Frontal cortex (tissue), 3 donors: ENCODE measurements at regions not wholly inside any gene's neighbourhood (a gene's known extent, or its start where the extent isn't known, plus 50 kb on each side); places are given as distances from the start of the nearest gene placed in this dataset.
"Not testable (repeated sequence)": the region's sequence is repeated elsewhere in the genome, so short reads cannot be mapped to it uniquely, and the experiment has no call there.

Experiments used
- DNase-seq, 2 donors: peaks; one replicate each; pipeline ENCODE4 v3.0.0; 2012; ENCODE audit warnings: low spot score in 2 of 2
- FAIRE-seq: peaks from 2 replicates; lab custom pipeline; 2012; peaks lifted over from hg19 to GRCh38; lab: Jason Lieb, UNC
- donor health status: control.
- donor health status: control.
- donor health status: control.

DNA sequence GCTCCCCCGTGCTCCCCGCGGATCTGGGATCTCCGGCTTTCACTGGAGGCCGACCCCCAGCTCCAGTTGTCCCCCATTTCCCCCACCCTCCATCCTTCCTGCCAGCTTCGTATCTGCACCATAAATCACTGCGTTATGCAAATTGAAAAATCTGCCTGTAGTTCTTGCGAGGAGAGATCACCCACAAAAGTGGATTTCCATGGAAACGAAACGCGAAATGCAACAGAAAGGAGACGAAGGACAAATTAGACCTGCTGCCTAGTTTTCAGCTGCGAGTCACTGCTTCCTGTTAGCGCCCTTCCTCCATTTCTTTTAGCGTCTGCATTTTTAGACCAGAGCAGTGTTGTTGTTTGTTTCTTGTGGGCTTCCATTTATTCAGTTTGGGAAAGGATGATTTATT lies 127.1 kb upstream of the ATP10A start:
- FAIRE-seq (no peak), DNase-seq (peak in 1 of 2 donors; percentile 15)

DNA sequence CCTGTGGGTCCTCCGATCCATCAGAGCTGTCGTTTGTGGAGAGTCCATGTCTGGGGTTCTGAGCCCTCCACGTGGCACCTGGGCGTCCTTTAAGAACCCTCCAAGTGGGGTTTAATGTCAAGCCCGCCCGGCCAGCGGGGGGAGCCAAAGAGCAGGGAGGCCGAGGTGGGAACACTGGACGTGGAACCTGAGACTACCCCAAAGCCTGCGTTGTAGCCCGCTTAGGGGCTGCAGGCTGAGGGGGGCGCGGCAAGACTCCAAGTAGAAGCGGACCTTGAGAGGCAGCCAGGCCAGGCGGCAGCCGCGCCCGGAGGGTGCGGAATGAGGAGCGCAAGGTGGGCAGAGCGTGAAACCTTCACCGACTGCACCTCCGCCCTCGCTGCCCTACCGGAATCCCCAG lies 126.2 kb upstream of the ATP10A start:
- FAIRE-seq (no peak), DNase-seq (no peak)

DNA sequence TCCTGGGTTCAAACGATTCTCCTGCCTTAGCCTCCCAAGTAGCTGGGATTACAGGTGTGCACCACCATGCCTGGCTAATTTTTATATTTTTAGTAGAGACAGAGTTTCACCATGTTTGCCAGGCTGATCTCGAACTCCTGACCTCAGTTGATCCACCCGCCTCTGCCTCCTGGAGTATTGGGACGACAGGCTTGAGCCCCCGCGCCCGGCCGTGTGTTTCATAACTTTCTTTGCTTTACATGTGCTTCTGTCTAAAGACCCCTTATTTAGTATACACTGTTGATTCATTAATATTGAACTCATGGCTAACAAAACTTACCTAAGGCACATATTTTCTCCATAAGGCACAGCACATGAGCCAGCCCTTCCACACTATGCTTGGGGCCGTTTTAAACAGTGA lies 125.6 kb upstream of the ATP10A start:
- FAIRE-seq, DNase-seq: not testable (repeated sequence)

DNA sequence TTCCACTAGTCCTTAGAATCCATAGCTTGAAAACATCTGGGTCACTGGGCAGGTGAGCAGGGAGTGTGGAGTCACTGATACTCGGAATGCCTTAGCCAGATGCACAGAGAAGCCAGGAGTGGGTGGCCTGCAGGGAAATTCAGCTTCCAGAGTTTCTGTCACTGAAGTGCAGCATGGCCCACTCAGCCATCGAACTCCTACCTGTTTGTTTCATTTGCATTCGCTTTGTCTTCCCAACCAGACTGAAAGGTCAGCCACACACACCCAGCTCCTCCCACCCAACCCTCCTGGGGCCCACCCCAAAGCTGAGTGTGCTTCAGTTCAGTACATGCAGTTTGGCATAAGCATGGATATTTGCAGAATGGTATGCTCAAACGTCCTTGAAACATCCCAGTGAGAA lies 124.5 kb upstream of the ATP10A start:
- no peak for FAIRE-seq
- no peak for DNase-seq

DNA sequence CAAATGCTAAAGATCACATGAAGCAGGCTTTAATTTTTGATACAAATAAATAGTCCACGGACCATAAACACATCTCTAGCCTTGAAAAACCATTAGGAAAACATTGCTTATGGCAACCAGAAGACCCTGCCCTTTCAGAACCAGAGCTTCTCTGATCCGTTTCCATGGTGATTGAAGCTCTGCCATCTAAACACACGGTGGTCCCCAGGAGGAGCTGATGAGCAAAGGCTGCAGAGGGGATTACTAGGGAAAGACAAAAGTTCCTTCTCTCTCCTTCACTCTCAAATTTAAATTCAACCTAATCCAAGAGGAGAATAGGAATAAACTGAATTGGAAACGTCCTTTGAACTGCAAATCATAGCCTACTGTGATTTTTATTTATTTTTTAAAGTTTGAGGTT lies 122.0 kb upstream of the ATP10A start:
- DNase-seq (no peak), FAIRE-seq (no peak)

DNA sequence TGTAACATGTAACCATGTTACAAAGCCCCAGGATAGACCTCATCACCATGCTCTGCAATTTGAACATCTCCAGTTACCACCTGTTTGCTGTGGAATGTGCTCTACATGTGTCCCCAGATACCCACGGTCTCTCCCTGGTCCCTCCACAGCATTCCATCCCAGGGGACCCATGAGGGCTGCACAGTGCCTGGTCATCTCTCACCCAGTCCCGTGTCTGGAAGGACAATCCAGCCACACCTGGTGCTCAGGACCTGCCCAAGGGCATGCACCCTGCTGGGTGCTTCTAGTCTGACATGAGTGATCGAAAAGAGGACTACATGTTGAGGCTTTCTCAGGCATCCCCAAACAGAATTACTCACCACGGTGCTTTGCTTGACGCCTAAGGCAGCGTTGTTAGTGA lies 119.6 kb upstream of the ATP10A start:
- FAIRE-seq (no peak), DNase-seq (no peak)

DNA sequence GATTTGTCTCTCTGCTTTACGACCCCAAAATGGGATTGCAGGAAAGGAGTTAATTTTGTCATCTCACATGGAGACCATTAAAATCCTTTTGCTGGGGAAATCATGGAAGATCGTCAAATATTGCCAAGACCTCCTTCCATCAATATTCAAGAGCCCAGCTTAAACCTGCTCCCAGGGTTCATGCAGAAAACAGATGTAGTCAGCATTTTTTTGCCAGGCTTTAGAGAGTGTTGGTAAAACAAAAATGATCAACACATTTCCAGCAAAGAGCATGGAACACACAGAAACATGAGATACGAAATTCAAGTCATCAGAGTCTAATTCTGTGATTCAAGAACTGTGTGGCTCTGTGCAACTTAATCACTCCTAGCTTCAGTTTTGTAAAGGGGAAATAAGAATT lies 118.0 kb upstream of the ATP10A start:
- FAIRE-seq (no peak), DNase-seq (no peak)

DNA sequence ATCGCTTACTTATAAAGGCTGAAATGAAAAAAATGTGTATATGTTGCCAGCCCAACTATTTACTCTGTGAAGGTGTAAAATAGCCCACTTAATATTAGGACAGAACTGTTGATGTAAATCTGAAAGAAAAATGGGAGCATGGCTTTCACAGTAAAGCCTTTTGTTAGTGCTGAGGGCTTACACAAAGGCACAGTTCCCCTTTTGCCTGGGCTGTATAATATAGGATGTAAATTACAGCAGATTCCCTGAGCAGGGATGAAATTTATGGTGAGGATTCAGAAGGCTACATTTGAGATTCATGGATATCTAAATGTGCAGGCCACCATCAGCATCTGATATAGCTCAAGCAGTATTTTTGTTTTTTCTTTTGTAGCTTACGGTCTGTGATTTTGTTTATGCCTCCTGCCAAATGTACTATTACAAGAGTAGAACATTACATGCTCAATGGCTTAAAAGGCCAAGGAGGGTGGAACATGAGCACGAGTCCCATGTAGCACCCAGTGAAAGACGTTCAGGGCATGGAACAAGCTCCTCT lies 109.1 kb upstream of the ATP10A start:
- FAIRE-seq, result no peak

DNA sequence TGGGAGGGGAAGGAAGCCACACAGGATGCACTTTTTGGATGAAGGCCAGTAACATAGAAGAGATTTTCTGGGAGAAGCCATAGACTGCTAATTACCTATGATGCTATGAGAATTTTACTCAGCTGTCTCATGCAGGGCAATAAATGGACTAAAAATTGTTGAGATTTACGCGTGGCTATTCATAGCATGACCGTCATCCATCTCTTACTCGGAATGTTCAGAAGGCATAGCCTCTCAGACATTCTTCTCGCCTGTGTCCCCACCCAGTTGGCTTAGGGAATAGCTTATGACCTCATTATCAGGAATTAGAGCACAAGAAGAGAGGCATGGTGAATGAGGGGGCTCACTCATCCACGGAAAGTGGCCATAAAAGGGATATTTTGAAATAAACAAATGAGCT lies 107.9 kb upstream of the ATP10A start:
- no peak for DNase-seq

More for the DNA sequence above, 109.1 kb upstream of the ATP10A start:
- DNase-seq, result no peak

DNA sequence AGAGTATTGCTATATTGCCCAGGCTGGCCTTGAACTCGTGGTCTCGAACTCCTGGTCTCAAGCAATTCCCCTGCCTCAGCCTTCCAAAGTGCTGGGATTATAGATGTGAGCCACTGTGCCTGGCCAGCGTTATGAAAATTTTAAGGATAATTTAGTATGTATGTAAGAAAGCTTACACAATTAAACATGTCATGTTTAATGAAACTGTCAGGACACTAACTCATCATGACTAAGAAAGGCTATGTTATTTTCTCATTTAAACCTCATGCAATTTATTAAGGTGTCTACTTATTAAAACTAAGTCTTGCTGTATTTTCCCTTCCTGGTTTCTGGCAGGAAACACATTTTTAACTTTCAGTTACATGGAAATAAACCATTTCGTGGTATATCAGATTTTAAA lies 106.8 kb upstream of the ATP10A start:
- no peak for FAIRE-seq
- no peak for DNase-seq

More for the DNA sequence above, 107.9 kb upstream of the ATP10A start:
- FAIRE-seq, result no peak

DNA sequence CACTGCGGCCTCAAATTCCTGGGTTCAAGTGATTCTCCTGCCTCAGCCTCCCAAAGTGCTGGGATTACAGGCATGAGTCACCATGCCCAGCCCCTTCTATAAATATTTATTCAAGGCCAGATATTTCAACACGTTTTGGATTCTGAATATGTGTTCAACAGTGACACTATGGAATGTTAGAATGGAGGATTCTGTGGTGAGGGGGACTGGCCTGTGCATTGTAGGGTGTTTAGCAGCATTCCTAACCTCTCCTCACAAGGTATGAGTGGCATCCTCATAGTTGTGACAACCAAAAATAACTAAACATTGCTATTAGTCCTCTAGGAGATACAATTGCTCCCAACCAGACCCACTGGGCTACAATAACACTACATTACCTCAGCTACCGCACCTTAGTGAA lies 104.0 kb upstream of the ATP10A start:
- FAIRE-seq (no peak), DNase-seq (no peak)

DNA sequence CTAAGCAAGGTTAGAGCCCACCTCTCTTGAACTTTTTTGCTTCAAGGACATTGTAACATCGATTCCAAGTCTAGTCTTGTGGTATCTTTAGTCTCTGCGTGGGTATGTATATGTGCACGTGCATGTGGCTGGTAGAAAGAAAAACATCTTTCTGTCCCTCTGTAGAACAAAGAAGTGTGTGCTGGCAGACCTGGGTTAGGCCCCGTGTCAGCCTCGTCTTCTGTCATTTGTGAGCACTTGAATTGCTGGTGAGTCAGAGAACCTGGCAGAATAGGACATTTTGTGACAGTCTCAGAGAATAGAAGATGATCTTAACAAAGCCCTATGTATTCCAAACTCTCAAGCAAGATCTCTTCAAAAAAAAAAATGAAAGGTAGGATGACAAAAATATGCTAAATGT lies 102.2 kb upstream of the ATP10A start:
- FAIRE-seq (no peak), DNase-seq (no peak)

DNA sequence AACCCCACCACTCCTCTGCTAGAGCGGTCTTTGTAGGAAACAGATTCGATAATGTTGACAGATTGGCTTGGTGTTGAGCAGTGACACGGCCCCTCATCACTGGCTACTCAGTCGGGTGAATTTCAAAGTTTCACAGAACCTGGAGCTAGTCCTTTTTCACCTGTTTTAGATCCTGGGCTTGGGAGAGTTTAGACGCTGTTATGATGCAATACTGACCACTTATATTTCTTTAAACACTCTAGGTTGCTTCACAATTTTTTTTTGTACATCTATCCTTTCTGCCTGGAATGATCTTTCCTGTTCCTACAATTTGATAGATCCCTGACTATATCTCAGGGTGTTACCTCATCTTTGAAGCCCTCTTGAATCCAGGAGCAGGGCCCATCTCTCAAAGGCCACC lies 97.1 kb upstream of the ATP10A start:
- no peak for DNase-seq

DNA sequence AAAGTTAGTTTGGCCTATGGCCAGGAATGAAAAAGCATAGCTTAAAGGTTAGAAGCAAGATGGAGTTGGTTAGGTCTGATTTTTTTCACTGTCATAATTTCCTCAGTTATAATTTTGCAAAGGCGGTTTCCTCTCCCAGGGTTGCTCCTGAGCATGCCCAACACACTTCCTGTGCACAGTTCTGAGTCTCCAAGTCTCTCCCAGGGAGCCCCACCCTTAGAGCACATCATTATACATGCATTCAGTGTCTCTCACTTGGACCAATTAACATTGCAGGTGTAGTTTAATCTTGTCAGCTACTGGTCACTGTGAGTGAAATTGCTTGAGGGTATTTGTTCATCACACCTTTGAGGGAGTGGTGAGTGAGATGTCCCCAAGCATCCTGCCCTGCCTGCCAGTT lies 96.0 kb upstream of the ATP10A start:
- no peak for DNase-seq
- no peak for FAIRE-seq

More for the DNA sequence above, 97.1 kb upstream of the ATP10A start:
- no peak for FAIRE-seq

DNA sequence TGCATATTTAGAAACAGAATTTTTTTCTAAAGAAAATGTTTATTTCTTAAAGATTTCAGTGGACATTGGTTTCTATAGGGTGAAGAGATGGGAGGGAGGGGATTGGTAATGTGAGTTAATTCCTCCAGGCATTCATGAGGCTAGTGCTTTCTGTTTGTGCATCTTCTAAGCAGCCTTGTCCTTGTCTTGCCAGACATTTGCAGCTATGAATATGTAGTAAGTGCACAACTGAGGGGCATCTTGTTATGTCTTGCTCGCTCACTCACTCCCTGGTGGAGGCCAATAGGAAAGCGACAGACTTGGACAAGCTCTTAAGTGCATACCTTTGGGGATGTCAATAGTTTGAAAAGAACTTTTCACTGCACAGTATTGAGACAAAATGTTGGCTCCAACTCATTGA lies 92.5 kb upstream of the ATP10A start:
- FAIRE-seq, result no peak
- no peak for DNase-seq

DNA sequence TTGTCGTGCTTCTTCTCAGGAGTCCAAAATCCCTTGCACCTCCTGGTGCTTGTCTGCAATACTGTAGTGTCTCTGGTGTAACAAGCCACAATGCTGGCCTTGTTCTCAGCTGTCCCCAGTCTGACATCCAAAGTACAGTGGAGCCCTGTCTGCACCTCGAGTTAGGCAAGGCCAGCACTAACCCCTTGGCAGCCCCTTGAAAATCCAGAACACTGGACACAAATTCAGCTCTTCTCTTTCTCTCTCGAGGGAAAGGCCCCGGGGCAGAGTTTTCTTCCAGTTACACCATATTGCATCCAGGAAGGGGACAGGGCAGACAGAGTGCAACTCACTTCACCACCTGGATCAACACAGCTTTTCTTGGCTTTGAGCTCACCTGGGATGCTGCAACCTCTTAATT lies 91.3 kb upstream of the ATP10A start:
- DNase-seq (no peak), FAIRE-seq (no peak)

DNA sequence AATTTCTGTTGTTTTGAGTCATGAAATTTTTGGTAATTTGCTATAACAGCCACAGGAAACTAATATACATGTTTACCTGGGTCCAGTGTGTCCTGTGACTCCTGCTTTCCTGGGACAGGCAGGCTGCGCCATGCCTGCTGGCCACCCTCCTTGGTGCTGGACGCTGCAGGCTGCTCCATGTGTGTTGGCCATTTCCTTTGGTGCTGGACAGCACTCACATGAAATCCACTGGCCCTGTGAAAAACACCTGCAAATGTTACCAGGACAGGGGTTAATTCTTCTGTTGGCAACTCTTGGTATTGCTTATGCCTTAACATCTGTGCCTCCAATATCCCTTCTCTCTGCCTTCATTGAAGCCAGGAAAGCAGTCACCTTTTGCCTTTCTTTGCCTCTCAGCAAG lies 86.9 kb upstream of the ATP10A start:
- FAIRE-seq, result no peak

DNA sequence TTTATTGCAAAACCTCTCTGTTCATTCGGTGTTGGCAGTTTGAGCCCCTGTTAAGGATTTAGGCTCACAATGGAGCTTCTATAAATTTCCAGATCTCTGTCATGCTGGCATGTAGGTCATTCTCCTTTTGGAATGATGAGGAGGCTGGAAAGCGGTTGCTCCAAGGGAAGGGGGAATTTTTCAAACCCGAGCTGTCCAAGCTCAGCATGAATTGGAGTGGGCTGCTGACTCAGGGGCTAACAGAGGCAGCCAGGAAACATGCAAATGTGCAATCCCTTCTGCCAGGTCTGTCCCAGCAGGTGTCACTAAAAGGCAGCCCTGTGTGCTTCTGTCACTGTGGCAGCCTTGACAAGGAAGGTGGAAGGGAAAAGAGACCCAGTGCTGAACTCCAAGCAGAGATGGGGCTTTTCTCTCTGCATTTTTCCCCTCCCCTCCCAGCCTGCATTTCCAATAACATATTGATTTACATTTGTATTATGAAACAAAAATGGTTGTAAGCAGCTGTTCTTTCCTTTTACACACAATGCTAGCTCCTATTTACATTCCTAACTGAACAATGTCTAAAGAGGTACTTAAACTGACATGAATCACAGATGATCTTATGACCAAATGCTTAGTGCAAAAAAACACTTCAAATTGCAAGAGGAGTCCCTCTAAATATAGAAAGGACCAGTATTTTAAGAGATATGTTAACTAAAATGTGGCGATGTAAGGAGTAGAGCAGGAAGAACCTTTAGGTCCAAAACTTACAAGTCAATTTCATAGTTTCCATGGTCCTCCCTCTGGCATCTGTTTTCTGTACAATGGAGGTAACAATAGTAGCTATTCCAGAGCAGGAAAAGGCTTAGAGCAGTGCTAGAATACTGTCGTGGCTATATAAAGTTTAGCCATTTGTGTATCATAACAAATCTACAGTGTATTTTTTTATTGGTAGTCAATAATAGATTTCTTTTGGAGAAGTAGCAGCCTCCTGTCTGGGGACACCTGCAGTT lies 84.5 kb upstream of the ATP10A start:
- DNase-seq (no peak), FAIRE-seq (no peak)

More for the DNA sequence above, 86.9 kb upstream of the ATP10A start:
- DNase-seq, result no peak

DNA sequence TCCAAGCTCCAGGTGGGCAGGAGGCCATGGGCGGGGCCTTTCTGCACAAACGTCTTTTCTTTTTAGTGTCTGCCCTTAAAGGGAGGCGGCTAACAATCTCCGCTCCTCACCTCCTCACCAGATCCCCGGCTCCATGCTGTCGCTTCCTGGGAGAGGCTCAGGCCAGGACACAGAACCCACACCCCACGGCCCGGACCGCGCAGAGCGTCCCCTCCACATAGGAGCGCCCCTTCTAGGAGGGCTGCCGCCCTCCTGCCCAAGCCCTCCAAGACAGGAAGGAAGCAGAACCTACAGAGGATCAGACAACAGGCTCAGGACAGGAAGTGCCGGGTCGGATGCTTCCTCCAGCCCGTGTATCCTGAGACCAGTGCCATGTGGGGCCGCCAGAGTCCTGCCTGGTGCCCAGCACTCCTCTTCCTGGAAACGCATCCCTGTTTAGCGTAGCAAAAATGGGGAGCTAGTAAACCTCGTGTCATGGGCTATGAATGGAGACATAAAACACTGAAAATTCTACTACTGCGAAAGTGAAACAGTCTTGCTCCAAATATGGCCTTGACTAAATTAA lies 83.2 kb upstream of the ATP10A start:
- FAIRE-seq (no peak), DNase-seq (no peak)

DNA sequence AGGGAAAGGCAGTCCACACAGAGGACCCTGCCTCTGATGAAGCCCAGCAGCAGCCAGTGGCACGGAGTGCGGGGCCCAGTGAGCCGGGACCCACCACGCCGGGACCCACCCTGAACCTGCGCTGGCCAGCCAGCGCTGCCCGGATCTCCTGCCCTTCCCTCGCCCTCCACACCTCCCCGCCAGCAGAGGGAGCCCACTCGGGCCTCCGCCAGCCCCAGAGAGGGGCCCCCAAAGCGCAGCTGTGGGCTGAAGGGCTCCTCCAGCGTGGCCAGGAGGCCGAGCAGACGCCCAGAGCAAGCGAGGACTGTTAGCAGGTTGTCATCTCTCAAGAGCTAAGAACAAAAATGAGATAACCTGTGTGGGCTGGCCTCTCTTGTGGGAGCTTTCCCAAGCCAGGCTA lies 81.3 kb upstream of the ATP10A start:
- DNase-seq, result no peak
- FAIRE-seq, result no peak

DNA sequence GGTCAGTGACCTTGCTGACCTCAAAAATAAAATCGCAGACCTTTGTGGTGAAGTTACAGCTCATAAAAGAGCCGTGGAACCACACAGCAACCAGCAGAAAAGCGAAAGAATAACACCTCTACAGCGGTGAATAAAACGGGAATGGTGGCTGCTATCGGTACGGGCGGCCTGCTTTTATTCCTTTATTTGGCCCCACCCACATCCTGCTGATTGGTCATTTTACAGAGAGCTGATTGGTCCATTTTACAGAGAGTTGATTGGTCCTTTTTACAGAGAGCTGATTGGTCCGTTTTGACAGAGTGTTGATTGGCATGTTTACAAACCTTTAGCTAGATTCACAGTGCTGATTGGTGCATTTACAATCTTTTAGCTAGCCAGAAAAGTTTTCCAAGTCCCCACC lies 80.7 kb upstream of the ATP10A start:
- FAIRE-seq (no peak), DNase-seq (no peak)
